Activated effector memory CD4-positive, alpha-beta T cell treated with Interleukin-2 at 50 U/mL for 16 hours (primary cell): ENCODE measurements at regions not wholly inside any gene's neighbourhood (a gene's known extent, or its start where the extent isn't known, plus 50 kb on each side); places are given as distances from the start of the nearest gene placed in this dataset.
"Not testable (repeated sequence)": the region's sequence is repeated elsewhere in the genome, so short reads cannot be mapped to it uniquely, and the experiment has no call there.

Experiments
- DNase-seq: peaks from one replicate; pipeline ENCODE4 v3.0.0-alpha.2; 2020

GRCh38 chr6:28809947-28810658 is 113.7 kb downstream of the TRIM27 start:
- no peak for DNase-seq

GRCh38 chr6:28810659-28811053 is 113.1 kb downstream of the TRIM27 start:
- DNase-seq = no peak

- DNase-seq = no peak
Observed at GRCh38 chr6:28811873-28812272, 111.9 kb downstream of the TRIM27 start.

- DNase-seq = no peak
Observed at GRCh38 chr6:28812778-28813569, 110.8 kb downstream of the TRIM27 start.

GRCh38 chr6:28814032-28814976 is 109.5 kb downstream of the TRIM27 start:
- no peak for DNase-seq

- no peak for DNase-seq
Observed at GRCh38 chr6:28816339-28816908, 107.4 kb downstream of the TRIM27 start.

GRCh38 chr6:28816909-28817807 is 106.6 kb downstream of the TRIM27 start:
- DNase-seq = no peak

- DNase-seq = no peak
Observed at GRCh38 chr6:28817808-28818145, 106.0 kb downstream of the TRIM27 start.

- DNase-seq = no peak
Observed at GRCh38 chr6:28824793-28825731, 98.7 kb downstream of the TRIM27 start.

GRCh38 chr6:28825732-28826293 is 98.0 kb downstream of the TRIM27 start:
- DNase-seq = no peak

GRCh38 chr6:28831683-28832082 is 92.1 kb downstream of the TRIM27 start:
- not testable (repeated sequence) for DNase-seq

GRCh38 chr6:28836703-28837102 is 87.1 kb downstream of the TRIM27 start:
- DNase-seq = not testable (repeated sequence)

- peak; percentile 43 for DNase-seq
Observed at GRCh38 chr6:28838289-28838633, 85.5 kb downstream of the TRIM27 start.

- DNase-seq = peak; percentile 63
Observed at GRCh38 chr6:28838634-28839442, 84.9 kb downstream of the TRIM27 start.

- DNase-seq = no peak
Observed at GRCh38 chr6:28839443-28840120, 84.2 kb downstream of the TRIM27 start.

GRCh38 chr6:28841290-28841689 is 82.5 kb downstream of the TRIM27 start:
- no peak for DNase-seq

- peak; percentile 20 for DNase-seq
Observed at GRCh38 chr6:28848756-28849155, 75.0 kb downstream of the TRIM27 start.
